GM19043 (cell line): ENCODE measurements at regions not wholly inside any gene's neighbourhood (a gene's known extent, or its start where the extent isn't known, plus 50 kb on each side); places are given as distances from the start of the nearest gene placed in this dataset.
"Not testable (repeated sequence)": the region's sequence is repeated elsewhere in the genome, so short reads cannot be mapped to it uniquely, and the experiment has no call there.

Source experiments
- ATAC-seq: cut with Tn5 transposase; IDR thresholded peaks from one replicate; pipeline ENCODE4 v1.9.1; 2021; ENCODE audit warnings: low read depth; ENCODE audit not compliant: unreplicated experiment

DNA sequence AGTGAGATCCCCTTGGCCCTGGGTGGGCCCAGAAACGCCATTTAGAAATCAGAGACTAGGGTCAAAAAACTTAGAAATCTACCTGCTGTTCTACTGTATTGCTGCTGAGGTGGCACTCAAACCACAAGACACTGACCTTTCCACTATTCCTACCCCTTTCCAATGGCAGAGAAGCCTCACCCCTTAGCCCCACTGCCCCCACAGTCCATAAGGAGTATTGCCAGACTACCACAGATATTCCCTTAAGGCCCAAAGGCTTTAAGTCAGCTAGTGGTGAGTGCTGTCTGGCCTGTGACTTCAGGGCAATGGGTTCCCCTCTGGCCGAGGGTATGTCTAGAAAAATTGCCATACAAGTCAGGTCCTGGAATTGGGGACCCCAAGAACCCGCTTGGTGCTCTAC lies 656.1 kb downstream of the COL12A1 start:
- ATAC-seq = no peak

DNA sequence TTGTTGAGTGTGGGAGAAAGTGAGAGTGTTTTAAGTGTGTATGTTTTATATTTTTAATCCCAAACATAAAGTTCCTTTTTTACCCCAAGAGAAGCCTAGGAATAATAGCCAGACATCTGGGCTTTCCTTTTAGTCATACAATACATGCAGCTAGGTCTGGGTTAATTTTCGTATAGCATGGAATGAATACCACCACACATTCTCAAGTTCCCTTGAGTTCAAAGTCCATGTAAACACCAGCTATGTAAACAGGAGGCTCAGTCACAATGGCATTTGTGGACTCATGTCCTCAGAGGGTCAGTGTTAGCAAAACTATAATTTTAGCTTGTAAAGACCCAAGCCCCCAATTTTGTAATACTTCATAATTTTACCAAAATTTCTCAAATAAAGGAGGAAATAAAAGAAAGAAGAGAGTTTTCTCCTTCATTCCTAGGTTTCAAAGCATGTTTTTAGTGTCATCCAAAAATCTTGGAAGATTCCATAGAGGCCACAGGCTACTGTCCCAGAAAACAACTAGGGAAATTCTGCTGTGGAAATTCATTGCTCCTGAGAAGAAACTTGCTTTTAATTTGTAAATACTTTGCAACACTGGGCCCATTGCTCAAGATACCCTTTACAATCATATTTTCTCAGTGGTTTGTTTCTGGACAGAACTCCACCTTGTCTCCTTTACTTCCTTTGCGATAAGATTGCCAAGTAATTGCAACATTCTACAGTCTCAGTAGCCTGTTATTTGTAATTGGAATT lies 671.2 kb downstream of the COL12A1 start:
- ATAC-seq = no peak

DNA sequence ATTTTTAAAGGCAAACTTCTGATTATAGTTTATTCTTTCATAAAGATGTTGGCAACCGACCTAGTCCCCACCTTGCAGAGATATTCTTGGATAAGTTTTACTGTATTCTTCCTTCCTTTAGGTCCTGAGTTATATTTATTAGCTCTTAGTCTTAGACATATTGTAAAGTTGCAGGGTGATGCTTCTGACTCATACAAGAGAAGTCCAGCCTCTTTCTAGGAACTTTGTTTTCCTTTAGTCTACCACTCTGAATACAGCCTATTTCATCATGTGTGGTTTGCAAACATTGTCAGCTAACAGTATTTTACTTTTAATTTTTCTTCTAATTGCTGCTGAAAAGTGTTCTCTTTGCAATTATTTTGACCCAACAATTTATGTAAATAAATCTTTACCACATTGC lies 686.7 kb downstream of the COL12A1 start:
- no peak for ATAC-seq

DNA sequence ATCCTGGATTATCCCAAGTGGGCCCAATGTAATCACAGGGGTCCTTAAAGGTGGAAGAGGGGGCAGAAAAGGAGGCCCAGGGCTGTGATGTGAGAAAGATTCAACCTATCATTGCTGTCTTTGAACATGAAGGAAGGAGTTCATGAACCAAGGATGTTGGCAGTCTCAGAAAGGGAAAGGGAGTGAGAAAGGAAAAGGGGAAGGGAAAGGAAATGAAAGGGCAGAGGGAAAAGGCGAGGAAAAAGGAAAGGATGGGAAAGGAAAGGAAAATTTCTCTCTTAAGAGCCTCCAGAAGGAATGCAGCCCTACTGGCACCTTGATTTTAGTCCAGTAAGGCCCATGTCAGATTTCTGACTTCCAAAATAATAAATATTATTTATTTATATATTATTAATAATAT lies 687.8 kb downstream of the COL12A1 start:
- no peak for ATAC-seq

DNA sequence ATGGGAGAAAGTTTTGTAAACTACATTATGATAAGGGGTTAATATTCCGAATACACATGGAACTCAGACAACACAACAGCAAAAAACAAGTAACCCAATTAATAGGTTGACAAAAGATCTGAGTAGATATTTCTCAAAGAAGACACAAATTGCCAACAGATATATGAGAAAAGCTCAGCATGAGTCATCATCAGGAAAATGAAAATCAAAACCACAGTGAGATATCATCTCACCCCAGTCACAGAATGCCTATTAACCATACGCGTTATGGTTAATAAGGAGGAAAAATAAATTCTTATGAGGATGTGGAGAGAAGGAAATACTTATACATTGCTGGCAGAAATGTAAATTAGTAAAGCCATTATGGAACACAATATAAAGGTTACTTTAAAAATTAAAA lies 695.0 kb downstream of the COL12A1 start:
- no peak for ATAC-seq

DNA sequence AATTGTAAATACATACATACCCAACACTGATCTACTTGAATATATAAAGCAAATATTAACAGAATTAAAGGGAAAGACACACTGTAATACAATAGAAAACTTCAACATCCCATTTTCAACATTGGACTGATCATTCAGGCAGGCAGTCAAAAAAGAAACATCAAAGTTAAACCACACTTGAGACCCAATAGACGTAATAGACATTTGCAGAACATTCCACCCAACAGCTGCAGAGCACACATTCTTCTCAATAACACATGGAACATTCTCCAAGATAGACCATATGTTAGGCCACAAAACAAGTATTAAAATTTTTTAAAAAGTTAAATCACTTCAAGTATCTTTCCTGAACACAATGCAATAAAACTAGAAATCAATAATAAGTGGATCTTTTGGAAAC lies 698.2 kb downstream of the COL12A1 start:
- no peak for ATAC-seq

DNA sequence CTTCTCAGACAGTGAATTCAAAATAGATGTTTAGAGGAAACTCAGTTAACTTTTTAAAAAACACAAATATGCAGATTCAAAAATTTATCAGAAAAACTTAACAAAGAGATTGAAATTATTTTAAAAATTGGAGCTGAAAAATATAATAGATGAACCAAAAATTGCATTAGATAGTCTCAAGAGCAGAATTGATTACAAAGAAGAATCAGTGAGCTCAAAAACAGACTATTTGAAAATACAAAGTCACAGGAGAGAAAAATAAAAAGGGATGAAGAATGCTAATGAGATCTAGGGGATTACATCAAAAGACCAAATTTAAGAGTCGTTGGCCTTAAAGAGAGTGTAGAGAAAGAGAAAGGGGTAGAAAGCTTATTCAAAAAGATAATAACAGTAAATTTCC lies 700.5 kb downstream of the COL12A1 start:
- no peak for ATAC-seq

DNA sequence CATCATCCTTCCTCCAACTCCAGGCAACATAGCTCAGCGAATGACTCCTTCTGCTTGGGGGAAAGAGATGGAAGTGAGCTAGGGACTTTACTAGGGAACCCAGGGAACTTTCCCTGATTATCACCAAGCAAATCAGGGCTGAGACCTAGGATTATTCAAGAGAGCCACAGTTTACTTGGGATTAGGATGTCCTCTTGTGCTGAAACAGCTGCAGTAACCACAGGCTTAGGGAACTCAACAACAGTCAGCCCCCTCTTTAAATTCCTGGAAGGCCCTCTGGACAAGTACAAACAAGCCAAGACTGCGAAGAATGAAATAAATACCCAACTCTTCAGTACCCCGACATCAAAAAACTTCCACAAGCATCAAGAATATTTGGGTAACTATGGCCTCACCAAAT lies 700.9 kb downstream of the COL12A1 start:
- ATAC-seq = no peak

DNA sequence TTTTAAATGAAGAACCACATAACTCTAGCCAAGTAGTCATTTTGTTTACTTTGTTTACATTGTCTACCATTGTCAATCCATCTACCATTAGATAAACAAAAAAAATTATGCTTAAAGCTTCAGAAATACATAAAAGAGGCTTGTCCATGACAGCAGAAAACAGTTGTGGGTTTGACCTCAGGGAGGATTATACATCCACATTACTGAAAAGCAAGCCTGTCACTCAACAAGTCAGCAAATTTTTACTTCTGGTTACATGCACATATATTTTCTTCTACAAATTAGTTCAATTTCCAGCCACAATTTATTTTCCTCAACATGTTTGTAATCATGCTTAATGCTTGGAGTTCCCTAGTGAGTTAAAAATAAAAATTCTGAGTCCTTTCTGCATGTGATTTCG lies 713.3 kb downstream of the COL12A1 start:
- no peak for ATAC-seq

DNA sequence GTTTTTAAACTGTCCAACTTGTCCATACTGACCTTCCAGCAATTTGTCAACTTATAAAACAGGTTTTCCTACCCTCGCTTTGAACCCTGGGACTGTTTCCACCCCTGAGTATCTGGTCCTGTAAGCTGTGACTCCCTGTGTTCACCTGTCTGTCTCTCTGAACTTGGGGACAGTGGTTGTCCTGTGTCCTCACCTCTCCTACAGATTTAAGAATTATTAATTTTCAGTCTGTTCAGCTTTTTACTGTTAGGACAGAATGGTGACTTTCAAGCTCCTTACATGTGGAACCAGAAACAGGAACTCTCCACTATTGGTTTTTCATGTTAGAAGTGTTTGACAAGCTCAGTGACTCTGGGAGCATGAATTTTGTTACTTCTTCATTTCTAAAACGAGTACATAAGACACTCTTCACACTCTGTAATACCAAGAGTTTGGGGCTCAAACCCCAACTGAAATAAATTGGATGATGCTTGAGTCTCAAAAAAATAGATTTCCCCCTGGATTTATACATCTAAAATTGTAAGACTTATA lies 713.9 kb downstream of the COL12A1 start:
- peak; percentile 84 for ATAC-seq

DNA sequence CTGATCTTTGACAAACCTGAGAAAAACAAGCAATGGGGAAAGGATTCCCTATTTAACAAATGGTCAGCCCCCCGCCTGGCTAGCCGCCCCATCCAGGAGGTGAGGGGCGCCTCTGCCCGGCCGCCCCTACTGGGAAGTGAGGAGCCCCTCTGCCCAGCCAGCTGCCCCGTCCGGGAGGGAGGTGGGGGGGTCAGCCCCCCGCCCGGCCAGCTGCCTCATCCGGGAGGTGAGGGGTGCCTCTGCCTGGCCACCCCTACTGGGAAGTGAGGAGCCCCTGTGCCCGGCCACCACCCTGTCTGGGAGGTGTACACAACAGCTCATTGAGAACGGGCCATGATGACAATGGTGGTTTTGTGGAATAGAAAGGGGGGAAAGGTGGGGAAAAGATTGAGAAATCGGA lies 717.1 kb downstream of the COL12A1 start:
- ATAC-seq = not testable (repeated sequence)

DNA sequence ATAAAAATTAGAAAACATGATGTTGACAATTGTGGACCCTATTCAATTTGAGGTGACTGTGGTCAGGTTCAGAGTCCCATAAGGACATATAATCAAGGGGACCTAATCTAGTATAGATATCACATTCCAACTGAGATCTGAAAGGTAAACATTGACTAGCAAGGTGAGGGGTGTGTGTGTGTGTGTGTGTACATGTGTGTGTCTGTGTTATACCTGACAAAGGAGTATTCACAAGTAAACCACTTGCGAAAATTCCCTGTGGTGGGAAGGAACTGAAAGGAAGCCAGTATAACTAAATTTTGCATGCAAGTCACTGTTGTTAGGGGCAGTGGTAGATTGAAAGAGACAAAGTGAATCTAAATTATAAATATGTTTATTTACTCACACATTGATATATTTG lies 723.7 kb downstream of the COL12A1 start:
- ATAC-seq = no peak

DNA sequence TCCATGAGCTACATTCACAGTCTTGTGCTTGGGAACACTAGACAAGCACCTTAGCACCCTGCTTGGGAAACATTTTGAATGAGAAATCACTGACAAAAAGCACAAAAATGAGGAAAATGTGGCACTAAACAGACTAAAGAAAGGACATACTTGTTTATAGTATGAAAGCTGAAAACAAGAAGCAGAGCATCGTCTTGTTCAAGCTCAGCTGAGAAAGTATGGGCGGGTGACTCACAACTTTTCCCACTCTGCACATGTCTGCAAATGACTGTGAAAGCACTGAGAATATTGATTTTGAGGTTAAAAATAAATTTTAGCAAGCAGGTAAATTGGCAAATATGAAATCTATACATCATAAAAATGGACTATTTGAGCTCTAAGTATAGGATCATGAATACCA lies 725.3 kb downstream of the COL12A1 start:
- ATAC-seq = no peak

DNA sequence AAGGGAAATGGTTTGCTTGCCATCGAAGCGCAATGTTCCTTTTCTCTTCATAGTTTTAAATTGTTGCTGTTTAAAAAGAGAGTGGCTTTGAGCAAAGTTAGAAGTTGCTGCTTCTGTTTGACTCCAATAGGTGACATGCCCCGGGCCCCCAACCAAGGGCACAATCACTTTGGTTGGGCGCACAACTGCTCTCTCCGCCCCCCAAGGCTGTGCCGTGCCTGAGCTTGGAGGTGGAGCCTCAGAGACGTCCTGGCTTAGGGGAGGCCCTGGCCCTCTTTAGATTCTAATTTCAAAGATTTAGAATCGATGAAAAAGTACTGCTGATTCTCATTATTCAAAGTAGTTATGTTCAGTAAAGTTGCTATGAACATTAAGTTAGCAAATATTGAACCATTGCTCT lies 725.9 kb downstream of the COL12A1 start:
- ATAC-seq = no peak

DNA sequence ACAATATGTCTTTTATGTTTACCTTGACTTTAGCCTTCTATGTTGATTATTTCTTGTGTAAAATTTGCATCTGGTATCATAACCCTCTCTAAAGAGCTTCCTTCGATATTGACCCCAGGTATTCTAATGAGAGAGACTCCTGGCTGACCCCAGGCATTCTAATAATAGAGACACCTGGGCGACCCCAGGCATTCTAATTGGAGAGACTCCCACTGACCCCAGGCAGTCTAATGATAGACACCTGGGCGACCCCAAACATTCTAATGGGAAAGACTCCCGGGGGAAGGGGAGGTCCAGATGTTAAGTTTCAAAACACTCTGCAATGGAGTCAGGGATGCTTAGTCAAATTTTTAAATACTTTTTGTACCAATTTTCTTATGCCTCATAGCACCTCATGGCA lies 726.4 kb downstream of the COL12A1 start:
- no peak for ATAC-seq

DNA sequence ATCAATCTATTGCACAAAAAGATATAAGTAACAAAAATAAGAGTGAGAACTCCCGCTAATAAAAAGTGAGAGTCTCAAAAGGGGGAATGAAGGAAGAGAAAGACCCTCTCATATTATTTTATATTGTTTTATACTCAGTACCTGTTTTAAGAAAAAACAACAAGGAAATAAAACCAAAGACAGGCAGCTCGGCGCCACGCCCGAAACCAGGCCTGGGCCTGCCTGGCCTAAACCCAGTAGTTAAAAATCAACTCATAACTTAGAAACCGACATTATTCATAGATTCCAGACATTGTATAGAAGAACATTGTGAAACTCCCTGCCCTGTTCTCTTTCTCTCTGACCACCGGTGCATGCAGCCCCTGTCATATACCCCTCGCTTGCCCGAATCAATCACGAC lies 731.8 kb downstream of the COL12A1 start:
- ATAC-seq = not testable (repeated sequence)

DNA sequence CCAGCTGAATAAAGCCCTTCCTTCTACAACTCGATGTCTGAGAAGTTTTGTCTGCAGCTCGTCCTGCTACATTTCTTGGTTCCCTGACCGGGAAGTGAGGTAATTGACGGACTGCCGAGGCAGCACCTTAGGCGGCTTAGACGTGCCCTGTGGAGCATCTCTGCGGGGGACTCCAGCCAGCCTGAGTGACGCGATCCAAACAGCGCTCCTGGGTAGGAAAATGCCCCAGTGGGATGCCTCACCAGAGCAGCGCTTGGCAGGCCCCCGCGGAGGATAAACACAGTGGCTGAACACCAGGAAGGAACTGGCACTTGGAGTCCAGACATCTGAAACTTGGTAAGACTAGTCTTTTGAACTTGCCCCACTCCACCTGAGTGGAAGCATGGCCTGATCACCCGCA lies 737.3 kb downstream of the COL12A1 start:
- not testable (repeated sequence) for ATAC-seq

DNA sequence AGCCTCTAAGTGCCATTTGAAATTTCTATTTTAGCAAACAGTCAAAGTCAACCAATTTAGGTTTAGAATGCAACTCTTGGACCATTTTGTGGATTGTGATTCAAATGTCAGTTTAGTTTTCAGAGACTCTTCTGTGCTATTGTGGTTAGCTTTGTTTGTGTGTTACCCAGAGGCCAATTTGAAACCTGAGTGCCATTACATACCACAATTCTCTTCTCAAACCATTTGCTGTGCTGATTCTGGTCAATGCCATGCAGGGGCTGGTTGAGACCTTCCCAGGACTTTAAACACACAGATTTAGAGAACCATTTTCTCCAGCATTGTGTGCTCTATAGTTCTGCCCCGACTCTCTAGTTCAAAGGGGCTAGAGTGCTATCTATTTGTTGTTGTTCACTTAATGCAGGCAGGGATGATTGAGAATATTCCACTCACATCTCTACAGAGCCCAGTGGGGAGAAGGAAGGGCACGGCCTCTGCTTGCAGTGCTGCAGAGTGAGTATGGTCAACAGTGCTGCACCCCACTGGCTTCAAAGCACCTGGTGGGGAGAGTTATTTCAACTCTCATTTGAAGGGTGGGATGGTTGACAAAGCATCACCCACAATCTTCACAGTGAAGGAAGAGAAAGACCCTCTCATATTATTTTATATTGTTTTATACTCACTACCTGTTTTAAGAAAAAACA lies 738.2 kb downstream of the COL12A1 start:
- no peak for ATAC-seq

DNA sequence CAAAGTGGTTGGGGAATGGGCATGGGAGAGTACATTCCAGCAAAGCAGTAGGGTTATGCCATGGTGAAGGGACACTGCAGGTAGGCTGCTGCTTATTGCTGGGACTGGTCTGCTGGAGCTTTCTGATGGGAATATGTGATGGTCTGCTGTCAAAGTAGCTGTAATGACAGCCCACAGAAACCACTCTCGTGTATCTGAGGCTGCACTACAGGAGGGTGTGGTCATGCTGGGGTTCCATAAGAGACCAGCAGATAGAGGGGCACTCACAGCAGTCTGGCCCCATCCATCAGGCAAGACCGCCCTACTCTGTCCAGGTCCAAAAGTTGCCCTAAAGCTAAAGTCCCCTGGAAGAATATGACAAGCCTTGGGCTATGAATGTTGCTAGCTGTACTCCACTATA lies 739.3 kb downstream of the COL12A1 start:
- ATAC-seq = no peak

DNA sequence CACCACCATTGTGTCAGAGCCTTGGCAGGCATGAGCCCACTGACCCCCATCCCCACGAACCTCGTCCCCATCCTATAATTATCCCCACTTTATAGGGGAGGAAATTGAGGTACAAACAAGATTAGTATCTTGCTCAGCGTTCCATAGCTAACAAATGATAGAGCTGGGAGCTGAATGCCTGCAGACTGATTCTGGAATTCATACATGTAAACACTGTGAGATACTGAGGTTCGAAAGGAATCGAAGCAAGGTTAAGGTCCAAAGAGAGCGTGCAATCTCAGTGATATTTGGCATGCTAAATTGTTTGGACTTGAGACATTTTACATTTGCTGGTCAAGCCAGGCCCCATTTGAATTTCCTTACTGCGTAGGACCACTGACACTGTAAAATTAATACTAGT lies 746.6 kb downstream of the COL12A1 start:
- ATAC-seq = no peak

DNA sequence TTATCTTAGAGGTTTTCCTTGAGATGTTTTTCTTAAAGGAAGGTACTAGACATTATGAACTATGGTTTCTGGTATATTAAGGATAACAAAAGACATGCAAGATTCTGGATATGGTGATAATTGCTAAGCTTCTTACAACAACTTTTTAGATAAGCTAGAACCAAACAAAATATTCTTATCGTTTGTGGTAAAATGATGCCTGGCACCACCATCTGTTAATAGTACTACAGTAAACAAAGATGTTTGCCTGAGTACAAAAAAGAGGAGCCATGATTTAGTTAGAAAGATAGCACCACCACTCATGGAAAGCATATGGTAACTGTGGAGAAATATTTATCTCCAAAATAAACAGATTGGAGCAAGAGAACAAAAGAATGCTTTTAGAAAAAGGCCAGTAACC lies 747.3 kb downstream of the COL12A1 start:
- ATAC-seq = no peak

DNA sequence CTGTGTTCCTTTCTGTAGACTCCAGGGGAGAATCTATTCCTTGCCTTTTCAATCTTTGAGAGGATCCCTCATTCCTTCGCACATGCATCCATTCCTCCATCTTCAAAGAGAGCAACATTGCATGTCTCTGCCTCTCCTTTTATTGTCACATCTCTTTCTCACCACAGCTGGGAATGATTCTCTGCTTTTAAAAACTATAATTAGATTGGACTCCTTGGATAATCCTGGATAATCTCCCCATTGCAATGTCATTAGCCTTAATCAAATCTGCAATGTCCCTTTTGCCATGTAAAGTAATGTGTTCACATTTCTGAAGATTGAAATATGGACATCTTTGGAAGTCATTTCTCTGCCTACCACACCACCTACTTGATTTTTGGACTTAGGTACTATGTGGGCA lies 750.1 kb downstream of the COL12A1 start:
- no peak for ATAC-seq
